Large intestine (tissue), 3 donors: ENCODE measurements at regions not wholly inside any gene's neighbourhood (a gene's known extent, or its start where the extent isn't known, plus 50 kb on each side); places are given as distances from the start of the nearest gene placed in this dataset.

Experiments
- DNase-seq, 2 donors: peaks; one replicate each; pipeline versions ENCODE4 v3.0.0 to v3.0.0-alpha.2; 2013
- H3K27ac ChIP-seq: one replicate; pipeline ENCODE4 v1.5.1; 2013; ENCODE audit warnings: low read length
- H3K27me3 ChIP-seq: 2 replicates; pipeline ENCODE4 v1.6.1; 2013; ENCODE audit warnings: low read length; ENCODE audit not compliant: control insufficient read depth, insufficient read depth
- H3K36me3 ChIP-seq: 2 replicates; pipeline ENCODE4 v1.6.1; 2013; ENCODE audit warnings: low read length; ENCODE audit not compliant: control insufficient read depth, insufficient read depth
- H3K4me1 ChIP-seq: one replicate; pipeline ENCODE4 v1.6.1; 2013; ENCODE audit warnings: low read length; ENCODE audit not compliant: control insufficient read depth, insufficient read depth
- H3K4me3 ChIP-seq: one replicate; pipeline ENCODE4 v1.5.1; 2013; ENCODE audit warnings: low read length
- H3K9me3 ChIP-seq: one replicate; pipeline ENCODE4 v1.6.1; 2013; ENCODE audit warnings: mild to moderate bottlenecking, low read depth, low read length, moderate library complexity; ENCODE audit not compliant: control insufficient read depth
- WGBS: methylation state at CpG from one replicate; pipeline ENCODE4 v1.1.5; 2013; ENCODE audit warnings: low lambda C conversion rate; ENCODE audit not compliant: insufficient coverage; 5-methylcytosine and 5-hydroxymethylcytosine counted together

- H3K27ac ChIP-seq, result no peak overlapping the region
- no peak overlapping the region for H3K4me3 ChIP-seq
- no peaks in the 10 kb centered on the region for H3K4me1 ChIP-seq
- peaks cover 2% of the 10 kb centered on the region for H3K9me3 ChIP-seq
- H3K27me3 ChIP-seq, result no peaks in the 10 kb centered on the region
- no peaks in the 10 kb centered on the region for H3K36me3 ChIP-seq
- no CpG with 5 or more reads among the region's 15 CpGs for WGBS
- no peak for DNase-seq
Measured at GRCh38 chr10:3404381-3404780, 231.8 kb upstream of the PITRM1 start.

GRCh38 chr10:3402187-3402751 lies 229.7 kb upstream of the PITRM1 start:
- Histone ChIP-seq H3K4me1 (no peaks in the 10 kb centered on the region), H3K36me3 (no peaks in the 10 kb centered on the region), H3K27me3 (no peaks in the 10 kb centered on the region), H3K27ac (no peak overlapping the region), H3K9me3 (peaks cover 4% of the 10 kb centered on the region), H3K4me3 (no peak overlapping the region)
- no peak for DNase-seq
- WGBS, result 83% methylated on average over 1 of the region's 10 CpGs

- no peak overlapping the region for H3K27ac ChIP-seq
- 86% methylated on average over 1 of the region's 6 CpGs for WGBS
- no peaks in the 10 kb centered on the region for H3K36me3 ChIP-seq
- no peaks in the 10 kb centered on the region for H3K27me3 ChIP-seq
- H3K4me1 ChIP-seq, result no peaks in the 10 kb centered on the region
- H3K9me3 ChIP-seq, result peaks cover 4% of the 10 kb centered on the region
- no peak overlapping the region for H3K4me3 ChIP-seq
- no peak for DNase-seq
Measured at GRCh38 chr10:3401491-3401938, 228.9 kb upstream of the PITRM1 start.

- Histone ChIP-seq H3K27ac (no peak overlapping the region), H3K9me3 (peaks cover 4% of the 10 kb centered on the region), H3K27me3 (no peaks in the 10 kb centered on the region), H3K36me3 (no peaks in the 10 kb centered on the region), H3K4me3 (no peak overlapping the region), H3K4me1 (no peaks in the 10 kb centered on the region)
- 75% methylated on average over 2 of the region's 5 CpGs for WGBS
- DNase-seq, result no peak
Measured at GRCh38 chr10:3400348-3400747, 227.8 kb upstream of the PITRM1 start.

GRCh38 chr10:3399756-3400155 lies 227.2 kb upstream of the PITRM1 start:
- H3K27ac ChIP-seq, result peak overlapping the region; percentile 21
- no peak overlapping the region for H3K4me3 ChIP-seq
- H3K36me3 ChIP-seq, result no peaks in the 10 kb centered on the region
- 93% methylated on average over 2 of the region's 6 CpGs for WGBS
- DNase-seq, result no peak
- H3K4me1 ChIP-seq, result no peaks in the 10 kb centered on the region
- no peaks in the 10 kb centered on the region for H3K27me3 ChIP-seq
- H3K9me3 ChIP-seq, result peaks cover 4% of the 10 kb centered on the region

- Histone ChIP-seq H3K27ac (no peak overlapping the region), H3K27me3 (no peaks in the 10 kb centered on the region), H3K4me1 (no peaks in the 10 kb centered on the region), H3K4me3 (no peak overlapping the region), H3K9me3 (peaks cover 6% of the 10 kb centered on the region), H3K36me3 (no peaks in the 10 kb centered on the region)
- peak in 1 of 2 donors; percentile 21 for DNase-seq
- WGBS, result no CpG with 5 or more reads among the region's 46 CpGs
Measured at GRCh38 chr10:3398825-3399646, 226.5 kb upstream of the PITRM1 start.

- Histone ChIP-seq H3K27ac (no peak overlapping the region), H3K4me1 (no peaks in the 10 kb centered on the region), H3K27me3 (no peaks in the 10 kb centered on the region), H3K4me3 (no peak overlapping the region), H3K36me3 (no peaks in the 10 kb centered on the region), H3K9me3 (peaks cover 6% of the 10 kb centered on the region)
- DNase-seq, result no peak
- 100% methylated on average over 3 of the region's 23 CpGs for WGBS
Measured at GRCh38 chr10:3397846-3398245, 225.3 kb upstream of the PITRM1 start.

- no peaks in the 10 kb centered on the region for H3K27me3 ChIP-seq
- H3K36me3 ChIP-seq, result no peaks in the 10 kb centered on the region
- no peak for DNase-seq
- H3K27ac ChIP-seq, result no peak overlapping the region
- H3K9me3 ChIP-seq, result peaks cover 6% of the 10 kb centered on the region
- WGBS, result no CpG with 5 or more reads among the region's 4 CpGs
- H3K4me3 ChIP-seq, result no peak overlapping the region
- H3K4me1 ChIP-seq, result no peaks in the 10 kb centered on the region
Measured at GRCh38 chr10:3397231-3397630, 224.6 kb upstream of the PITRM1 start.

GRCh38 chr10:3396116-3396515 lies 223.5 kb upstream of the PITRM1 start:
- 33% methylated on average over 1 of the region's 10 CpGs for WGBS
- Histone ChIP-seq H3K4me1 (no peaks in the 10 kb centered on the region), H3K27me3 (no peaks in the 10 kb centered on the region), H3K9me3 (peaks cover 6% of the 10 kb centered on the region), H3K36me3 (no peaks in the 10 kb centered on the region), H3K27ac (no peak overlapping the region), H3K4me3 (no peak overlapping the region)
- DNase-seq, result no peak

GRCh38 chr10:3395458-3395861 lies 222.9 kb upstream of the PITRM1 start:
- no peak for DNase-seq
- WGBS, result no CpG with 5 or more reads among the region's 6 CpGs

More at GRCh38 chr10:3395458-3395861, 222.9 kb upstream of the PITRM1 start:
- Histone ChIP-seq H3K9me3 (peaks cover 6% of the 10 kb centered on the region), H3K4me1 (no peaks in the 10 kb centered on the region), H3K4me3 (no peak overlapping the region), H3K27ac (no peak overlapping the region), H3K27me3 (no peaks in the 10 kb centered on the region), H3K36me3 (no peaks in the 10 kb centered on the region)
